DMS114 treated with DMSO at 0.1 percent for 48 hours (cell line): ENCODE measurements at regions not wholly inside any gene's neighbourhood (a gene's known extent, or its start where the extent isn't known, plus 50 kb on each side); places are given as distances from the start of the nearest gene placed in this dataset.

Source experiments
- DNase-seq: peaks from one replicate; lab custom pipeline; 2025; ENCODE audit not compliant: unreplicated experiment; lab: John Stamatoyannopoulos, UW

- no peak for DNase-seq
These were observed 142.0 kb downstream of the PTPN20 start for GRCh38 chr10:47053081-47053798.

GRCh38 chr10:47054974-47055373, 143.7 kb downstream of the PTPN20 start:
- no peak for DNase-seq

GRCh38 chr10:47055386-47056246, 144.4 kb downstream of the PTPN20 start:
- DNase-seq, result no peak

- no peak for DNase-seq
These were observed 145.0 kb downstream of the PTPN20 start for GRCh38 chr10:47056247-47056510.

- no peak for DNase-seq
These were observed 146.2 kb downstream of the PTPN20 start for GRCh38 chr10:47057471-47057870.

GRCh38 chr10:47058032-47058702, 146.9 kb downstream of the PTPN20 start:
- DNase-seq, result no peak

GRCh38 chr10:47058961-47059391, 147.7 kb downstream of the PTPN20 start:
- DNase-seq, result no peak

GRCh38 chr10:47059606-47060311, 148.5 kb downstream of the PTPN20 start:
- DNase-seq, result no peak

- DNase-seq, result no peak
These were observed 149.1 kb downstream of the PTPN20 start for GRCh38 chr10:47060356-47060755.

GRCh38 chr10:47060993-47061500, 149.8 kb downstream of the PTPN20 start:
- no peak for DNase-seq

GRCh38 chr10:47061776-47062175, 150.5 kb downstream of the PTPN20 start:
- DNase-seq, result no peak

- no peak for DNase-seq
These were observed 151.4 kb downstream of the PTPN20 start for GRCh38 chr10:47062441-47063200.

GRCh38 chr10:47063858-47064257, 152.6 kb downstream of the PTPN20 start:
- DNase-seq, result no peak

GRCh38 chr10:47065903-47066302, 154.7 kb downstream of the PTPN20 start:
- DNase-seq, result no peak

GRCh38 chr10:47067949-47068940, 157.0 kb downstream of the PTPN20 start:
- DNase-seq, result no peak

- DNase-seq, result no peak
These were observed 159.3 kb downstream of the PTPN20 start for GRCh38 chr10:47070541-47070940.

- no peak for DNase-seq
These were observed 160.7 kb downstream of the PTPN20 start for GRCh38 chr10:47071891-47072290.

GRCh38 chr10:47073967-47074366, 162.7 kb downstream of the PTPN20 start:
- DNase-seq, result no peak

- DNase-seq, result no peak
These were observed 165.7 kb downstream of the PTPN20 start for GRCh38 chr10:47076949-47077361.
